Head of caudate nucleus (tissue), 42 donors: ENCODE measurements at regions not wholly inside any gene's neighbourhood (a gene's known extent, or its start where the extent isn't known, plus 50 kb on each side); places are given as distances from the start of the nearest gene placed in this dataset.

ENCODE experiments used
- DNase-seq, 42 donors: peaks; one replicate each; pipeline versions ENCODE4 v3.0.0 to v3.0.0-alpha.2; 2020 to 2021; ENCODE audit warnings: mixed read lengths in 7 of 42
- intact Hi-C: fragments of 100-400 bp; cut with DNase I; formaldehyde crosslinking; loops from one replicate; pipeline ENCODE4 v1.15.0; 2022

DNA sequence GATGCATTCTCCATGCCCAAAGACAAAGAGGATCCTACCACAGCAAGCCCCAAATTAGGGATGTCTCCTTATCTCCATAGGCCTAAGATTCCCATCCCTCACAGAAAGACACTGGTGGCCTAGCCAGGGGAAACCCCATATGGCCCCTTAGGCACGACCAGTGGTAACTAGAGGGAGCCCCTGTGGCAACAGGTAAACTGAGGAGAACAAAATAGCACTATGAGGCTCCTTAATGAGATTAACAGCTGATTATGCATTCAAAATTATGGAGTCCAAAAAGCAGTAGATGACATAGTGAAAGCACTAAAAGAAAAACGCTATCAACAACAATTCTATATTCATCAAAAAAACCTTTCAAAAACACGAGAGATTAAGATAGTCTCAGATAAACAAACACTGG, 234.0 kb downstream of the DIRAS2 start:
- intact Hi-C loops, result no loop called here
- no peak for DNase-seq

DNA sequence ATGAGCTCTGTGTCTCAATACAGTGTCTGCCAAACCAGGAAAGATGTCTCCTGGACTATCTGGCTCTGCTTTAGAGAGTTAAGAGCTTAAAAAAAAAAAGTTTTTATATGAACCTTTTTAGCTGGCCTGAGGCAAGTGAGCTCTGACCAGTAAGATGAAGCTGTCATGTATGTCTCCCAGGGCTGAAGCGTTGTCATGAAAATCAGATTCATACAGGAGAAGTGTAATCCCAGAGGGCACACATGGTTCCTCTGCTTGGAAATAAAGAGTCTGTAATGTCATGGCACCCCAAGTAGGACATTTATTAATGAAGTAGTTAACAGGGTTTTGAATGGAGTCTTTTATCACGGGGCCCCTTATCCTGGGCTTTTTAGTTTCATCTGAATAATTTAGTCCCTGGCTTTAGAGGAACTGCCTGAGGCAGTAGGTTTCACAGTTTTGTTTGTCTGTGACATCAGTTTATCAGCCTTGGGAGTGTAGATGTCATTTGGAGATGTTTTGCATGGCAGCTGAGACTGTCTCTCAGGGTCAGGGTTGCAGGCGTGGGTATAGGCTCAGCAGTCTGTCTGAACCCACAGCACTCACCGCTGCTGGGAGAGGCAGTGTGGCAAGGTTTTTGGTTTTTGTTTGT, 223.3 kb downstream of the DIRAS2 start:
- intact Hi-C loops, result no loop called here

DNA sequence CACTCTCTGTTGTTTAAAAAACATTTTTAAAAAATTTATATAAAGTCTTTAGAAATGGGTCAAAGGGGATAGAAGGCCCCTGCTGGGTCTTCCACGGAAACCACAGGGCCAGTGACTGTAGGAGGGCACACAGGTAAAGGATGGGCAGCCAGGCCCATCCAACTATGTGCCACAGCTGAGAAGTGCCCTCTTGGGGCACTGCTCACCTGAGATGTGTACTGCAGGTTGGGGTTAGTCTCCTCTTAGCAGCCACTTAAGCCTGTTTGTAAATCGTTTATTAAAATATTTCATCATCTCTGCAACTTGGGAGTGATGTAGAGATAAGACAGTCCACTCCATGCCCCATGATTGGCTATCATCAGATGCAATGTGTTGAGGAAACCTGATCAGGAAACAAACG, 222.4 kb downstream of the DIRAS2 start:
- DNase-seq, result no peak
- intact Hi-C loops, result no loop called here

More for the DNA sequence above, 223.3 kb downstream of the DIRAS2 start:
- DNase-seq, result no peak

DNA sequence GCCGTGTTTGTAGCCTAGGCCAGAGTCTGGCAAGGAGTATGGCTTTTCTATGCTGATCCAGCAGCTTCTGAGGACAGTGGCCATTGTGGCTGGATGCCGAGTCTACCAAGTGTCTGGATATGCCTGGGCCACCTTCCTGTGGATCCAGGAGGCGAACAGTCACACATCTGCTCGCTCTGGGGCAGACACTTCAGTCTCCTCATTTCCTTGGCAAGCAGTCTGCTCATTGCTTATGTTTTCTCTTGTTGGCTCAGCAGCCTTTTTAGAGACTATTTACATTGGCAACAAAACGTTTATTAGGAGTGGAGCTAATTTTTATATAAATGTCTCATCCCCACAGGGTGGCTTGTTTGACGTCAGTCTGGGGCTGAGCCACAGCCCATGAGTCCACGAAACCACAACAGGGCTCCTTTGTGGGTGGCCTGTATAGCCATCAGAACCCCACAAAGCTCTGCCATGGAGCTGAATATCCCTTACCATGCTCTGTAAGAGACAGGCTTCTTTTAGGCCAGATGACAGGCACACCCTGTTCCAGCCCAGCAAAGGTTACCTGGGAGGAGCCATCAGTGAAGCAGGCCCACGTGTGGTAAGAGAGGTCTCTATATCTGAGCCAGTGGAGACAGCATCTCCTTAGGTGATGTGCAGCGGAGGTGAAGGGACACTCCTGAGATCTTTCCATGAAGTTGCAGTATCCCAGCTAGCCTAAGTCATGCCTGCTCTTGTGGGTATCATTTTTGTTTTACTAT, 221.7 kb downstream of the DIRAS2 start:
- DNase-seq, result no peak
- intact Hi-C loops, result no loop called here

- DNase-seq, result no peak
- intact Hi-C loops, result no loop called here
Measured at GRCh38 chr9:90421786-90422185, 220.8 kb downstream of the DIRAS2 start.

DNA sequence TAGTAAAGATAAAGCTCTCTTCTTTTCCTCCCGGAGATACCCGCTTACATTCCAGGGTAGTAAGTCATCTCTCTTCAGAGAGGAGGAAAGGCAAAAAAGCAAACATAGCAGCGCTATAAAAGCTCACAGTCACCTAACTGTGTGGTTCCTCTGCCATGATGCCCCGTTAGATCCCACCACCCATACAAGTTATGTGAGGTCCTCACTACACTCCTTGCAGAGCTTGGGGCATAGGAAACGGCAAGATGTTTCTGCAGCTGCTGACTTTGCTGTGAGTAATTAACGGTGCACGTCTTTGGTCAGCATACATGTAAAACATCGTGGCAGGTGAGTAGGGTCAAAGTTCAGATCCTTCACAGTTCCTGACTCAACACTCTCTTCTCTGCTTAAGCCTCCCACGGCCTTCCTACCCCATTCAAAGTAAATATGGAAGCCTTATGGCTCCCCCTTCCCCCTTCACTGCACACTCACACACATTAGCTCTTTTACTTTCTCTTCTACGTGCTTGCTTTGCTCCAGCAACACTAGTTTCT, 218.9 kb downstream of the DIRAS2 start:
- DNase-seq, result no peak
- intact Hi-C loops, result no loop called here

- intact Hi-C loops, result no loop called here
- DNase-seq, result no peak
Measured at GRCh38 chr9:90428517-90428916, 214.1 kb downstream of the DIRAS2 start.

GRCh38 chr9:90432951-90433350, 209.7 kb downstream of the DIRAS2 start:
- intact Hi-C loops, result no loop called here
- DNase-seq, result peak in 1 of 42 donors; percentile 44

- intact Hi-C loops, result no loop called here
- peak in 2 of 42 donors; percentile 4 to 45 for DNase-seq
Measured at GRCh38 chr9:90433398-90433941, 209.2 kb downstream of the DIRAS2 start.

DNA sequence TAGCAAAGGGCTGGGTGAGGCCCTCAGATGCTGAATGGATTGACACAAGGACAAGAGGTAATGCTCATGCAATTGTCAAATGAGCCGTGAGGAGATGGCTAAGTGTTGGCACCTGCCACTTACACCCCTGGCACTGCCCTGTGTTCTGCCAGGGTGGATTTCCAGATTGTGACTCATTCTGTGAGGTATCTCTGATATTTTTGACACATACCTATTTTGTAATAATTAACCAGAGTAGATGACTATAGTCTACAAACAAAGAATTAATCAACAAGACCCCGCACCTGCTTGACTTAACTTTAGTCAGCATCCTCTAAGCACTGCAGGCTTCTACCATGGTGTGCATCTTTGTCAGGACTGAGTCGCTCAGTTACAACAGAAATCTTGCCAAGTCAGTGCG, 200.8 kb downstream of the DIRAS2 start:
- intact Hi-C loops, result no loop called here
- DNase-seq, result no peak

- intact Hi-C loops, result no loop called here
- DNase-seq, result no peak
Measured at GRCh38 chr9:90442723-90443122, 199.9 kb downstream of the DIRAS2 start.

DNA sequence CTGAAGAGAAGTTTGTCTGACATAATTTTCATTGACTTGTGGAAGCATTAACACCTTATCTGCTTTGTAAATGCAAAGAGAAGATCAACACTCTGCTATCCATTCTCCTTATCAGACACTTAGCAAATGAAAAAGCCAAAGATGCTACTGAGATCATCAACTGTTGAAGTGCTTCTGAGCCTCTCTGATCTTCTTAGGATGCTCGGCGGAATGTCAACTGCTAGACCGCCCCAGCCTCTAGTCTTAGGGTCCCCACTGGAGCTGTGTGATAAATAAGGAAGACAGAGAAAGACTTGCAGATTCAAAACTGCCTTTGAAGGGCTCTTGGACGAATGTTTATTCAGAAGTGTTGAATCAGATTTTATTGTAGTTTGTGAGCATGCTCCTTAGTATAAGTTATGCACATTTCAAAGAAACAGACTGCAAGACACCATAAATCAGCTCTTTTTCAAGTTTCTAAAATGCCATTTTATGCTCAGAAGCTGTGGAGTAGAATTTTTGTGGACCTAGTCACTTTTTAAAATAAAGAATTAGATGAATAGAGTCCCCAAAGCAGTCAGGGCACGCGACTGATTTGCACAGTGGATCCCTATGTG, 197.9 kb downstream of the DIRAS2 start:
- intact Hi-C loops, result no loop called here
- no peak for DNase-seq

DNA sequence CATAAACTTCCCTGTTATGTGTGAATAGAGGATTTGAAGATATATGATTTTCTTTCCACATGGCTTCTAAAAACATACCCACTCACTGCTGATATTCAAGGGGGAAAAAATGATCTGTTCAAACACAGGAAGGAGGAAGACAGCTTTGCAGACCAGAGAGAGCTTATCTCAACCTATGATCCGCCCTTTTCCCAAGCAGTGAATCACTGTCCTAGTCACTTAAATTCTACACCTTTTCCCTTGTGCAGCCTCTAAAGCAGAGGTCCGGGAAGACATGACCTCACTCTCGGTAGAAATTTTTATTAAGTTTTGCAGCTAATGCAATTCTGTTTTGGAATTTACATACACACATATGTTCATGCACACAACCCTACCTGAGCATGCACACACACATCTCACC, 197.2 kb downstream of the DIRAS2 start:
- DNase-seq, result no peak
- intact Hi-C loops, result no loop called here

DNA sequence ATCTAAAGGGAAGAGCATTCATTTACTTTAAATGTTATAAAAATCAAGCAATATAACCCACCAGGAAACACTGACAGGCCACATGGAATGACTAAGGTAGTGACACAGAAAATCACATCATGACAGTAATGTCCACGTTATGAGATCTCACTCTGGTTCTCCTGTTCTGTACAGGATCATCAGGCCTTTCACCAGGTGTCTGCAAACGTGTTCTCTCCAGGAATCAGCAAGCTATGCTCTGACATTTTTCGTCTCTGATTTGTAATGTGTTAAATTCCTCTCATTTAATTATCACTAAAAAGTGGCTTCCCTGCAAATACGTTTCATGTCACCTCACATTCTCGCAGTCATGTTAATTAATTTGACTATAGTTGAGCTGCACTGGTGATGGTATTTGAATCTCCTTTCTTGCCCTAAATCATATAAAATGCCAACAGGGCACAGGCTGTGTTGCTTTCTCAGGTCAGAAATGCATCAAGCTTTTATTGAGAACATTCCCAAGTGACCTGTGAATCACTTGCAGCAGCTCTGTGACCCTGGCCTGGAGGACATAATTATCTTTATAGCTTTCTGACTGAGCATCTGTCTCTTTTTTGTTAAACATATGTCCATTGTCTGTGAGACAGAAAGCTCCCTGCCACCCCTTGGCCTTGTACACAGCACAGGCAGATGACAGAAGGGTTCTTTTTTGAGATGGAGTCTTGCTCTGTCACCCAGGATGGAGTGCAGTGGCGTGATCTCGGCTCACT, 196.2 kb downstream of the DIRAS2 start:
- intact Hi-C loops, result no loop called here
- no peak for DNase-seq

- intact Hi-C loops, result no loop called here
- DNase-seq, result no peak
Measured at GRCh38 chr9:90447773-90448172, 194.9 kb downstream of the DIRAS2 start.

DNA sequence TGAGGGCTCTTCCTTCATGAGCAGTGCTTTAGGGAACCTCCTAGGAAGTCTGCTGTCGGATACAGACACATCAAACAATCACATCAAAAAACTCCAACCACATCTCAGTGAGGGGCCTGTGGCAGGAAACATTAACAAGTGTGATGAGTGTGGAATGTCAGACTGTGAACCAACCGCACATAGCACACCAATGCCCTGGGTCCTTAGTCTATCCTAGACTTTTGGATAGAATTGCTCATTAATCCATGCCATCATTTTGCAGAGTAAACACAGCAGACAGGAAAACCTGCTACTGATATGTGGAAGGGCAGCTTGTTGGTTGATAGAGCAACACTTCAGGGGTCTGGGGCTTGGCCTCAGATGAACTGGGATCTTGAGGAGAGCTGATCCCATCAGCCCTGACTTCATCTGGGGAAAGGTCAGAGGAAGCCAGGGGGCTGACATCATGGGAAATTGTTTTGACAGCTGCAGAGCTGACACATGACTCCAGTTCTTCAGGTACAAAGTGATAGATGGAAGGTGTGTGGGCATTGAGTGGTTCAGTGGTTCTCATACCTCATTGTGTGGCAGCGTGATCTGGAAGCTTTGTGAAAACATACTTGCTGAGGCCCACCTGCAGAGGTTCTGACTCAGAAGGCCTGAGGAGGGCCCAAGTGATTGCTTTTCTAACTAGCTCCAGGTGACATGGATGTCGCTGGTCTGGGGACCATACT, 193.3 kb downstream of the DIRAS2 start:
- intact Hi-C loops, result no loop called here
- no peak for DNase-seq

DNA sequence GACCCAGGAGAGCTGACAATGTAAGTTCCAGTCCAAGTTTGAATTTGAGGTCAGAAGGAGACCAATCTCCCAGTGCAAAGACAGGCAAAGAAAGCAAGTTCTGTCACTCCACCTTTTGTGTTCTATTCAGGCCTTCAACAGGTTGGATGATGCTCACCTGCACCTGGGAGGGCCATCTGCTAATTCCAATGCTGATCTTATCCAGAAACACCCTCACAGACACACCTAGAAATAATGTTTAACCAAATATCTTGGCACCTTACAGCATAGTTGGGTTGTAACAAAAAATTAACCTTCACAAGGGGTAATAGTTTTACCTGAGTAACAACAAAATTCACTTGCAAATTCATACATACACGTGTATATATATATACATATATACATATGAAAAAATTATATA, 190.8 kb downstream of the DIRAS2 start:
- DNase-seq, result no peak
- intact Hi-C loops, result no loop called here

DNA sequence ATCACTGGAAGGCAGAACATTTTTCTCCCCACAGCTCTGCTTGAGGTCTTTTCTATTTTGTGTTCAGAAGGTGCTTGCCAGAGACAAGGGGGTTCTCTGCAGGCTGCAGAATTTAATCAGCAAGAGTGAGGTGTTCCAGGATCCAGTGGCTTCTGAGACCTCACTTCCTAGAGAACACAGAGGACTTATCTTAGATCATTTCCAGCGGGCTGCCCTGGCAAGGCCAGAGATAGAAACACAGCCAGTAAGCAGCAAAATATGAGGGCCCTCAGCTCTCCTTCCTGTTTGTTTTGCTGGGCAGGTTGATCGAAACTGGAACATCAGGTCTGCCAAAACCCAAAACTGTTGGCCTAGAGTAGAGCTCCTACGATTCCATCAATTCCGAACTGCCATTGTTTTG, 187.3 kb downstream of the DIRAS2 start:
- DNase-seq, result no peak
- intact Hi-C loops, result no loop called here
